Karpas-422 (cell line): ENCODE measurements at regions not wholly inside any gene's neighbourhood (a gene's known extent, or its start where the extent isn't known, plus 50 kb on each side); places are given as distances from the start of the nearest gene placed in this dataset.

Experiments
- DNase-seq: peaks from one replicate; pipeline ENCODE4 v3.0.0-alpha.2; 2015
- H2AFZ ChIP-seq: fragments of 200-600 bp; sonication (generic); 2 replicates; pipeline ENCODE4 v1.6.1; 2014; ENCODE audit warnings: antibody characterized with exemption, low read length, mixed read lengths
- H3K27ac ChIP-seq: fragments of 200-600 bp; sonication (generic); 2 replicates; pipeline ENCODE4 v1.5.1; 2014; ENCODE audit warnings: mild to moderate bottlenecking, low read length, moderate library complexity
- H3K27me3 ChIP-seq: fragments of 200-600 bp; sonication (generic); 2 replicates; pipeline ENCODE4 v1.6.1; 2014; ENCODE audit warnings: low read length, mixed read lengths
- H3K36me3 ChIP-seq: fragments of 200-600 bp; sonication (generic); 2 replicates; pipeline ENCODE4 v1.6.1; 2014; ENCODE audit warnings: low read length, mixed read lengths; ENCODE audit not compliant: insufficient read depth
- H3K4me1 ChIP-seq: fragments of 200-600 bp; sonication (generic); 2 replicates; pipeline ENCODE4 v1.6.1; 2014; ENCODE audit warnings: mild to moderate bottlenecking, low read length, mixed read lengths
- H3K4me2 ChIP-seq: fragments of 200-600 bp; sonication (generic); 2 replicates; pipeline ENCODE4 v1.6.1; 2014; ENCODE audit warnings: low read length, low read depth, mild to moderate bottlenecking; ENCODE audit not compliant: poor library complexity, severe bottlenecking
- H3K4me3 ChIP-seq: fragments of 200-600 bp; sonication (generic); 2 replicates; pipeline ENCODE4 v1.5.1; 2014; ENCODE audit warnings: mild to moderate bottlenecking, antibody characterized with exemption, low read length, mixed read lengths
- H3K79me2 ChIP-seq: fragments of 200-600 bp; sonication (generic); 2 replicates; pipeline ENCODE4 v1.6.1; 2014; ENCODE audit warnings: mild to moderate bottlenecking, low read length, mixed read lengths
- H3K9ac ChIP-seq: fragments of 200-600 bp; sonication (generic); 2 replicates; pipeline ENCODE4 v1.6.0; 2014; ENCODE audit warnings: low read length
- H3K9me2 ChIP-seq: fragments of 200-600 bp; sonication (generic), shearing (Covaris generic); replicated peaks from 2 replicates; pipeline ENCODE4 v1.6.0; 2014; ENCODE audit warnings: mild to moderate bottlenecking, low read length, moderate library complexity; ENCODE audit not compliant: insufficient read depth
- H3K9me3 ChIP-seq: fragments of 300-700, 200-600 bp; sonication (generic); 2 replicates; pipeline ENCODE4 v1.6.1; 2014; ENCODE audit warnings: low read length, mixed read lengths
- H4K20me1 ChIP-seq: fragments of 200-600 bp; sonication (generic); 2 replicates; pipeline ENCODE4 v1.6.1; 2014; ENCODE audit warnings: mild to moderate bottlenecking, antibody characterized with exemption, low read length, low read depth; ENCODE audit not compliant: insufficient read depth

DNA sequence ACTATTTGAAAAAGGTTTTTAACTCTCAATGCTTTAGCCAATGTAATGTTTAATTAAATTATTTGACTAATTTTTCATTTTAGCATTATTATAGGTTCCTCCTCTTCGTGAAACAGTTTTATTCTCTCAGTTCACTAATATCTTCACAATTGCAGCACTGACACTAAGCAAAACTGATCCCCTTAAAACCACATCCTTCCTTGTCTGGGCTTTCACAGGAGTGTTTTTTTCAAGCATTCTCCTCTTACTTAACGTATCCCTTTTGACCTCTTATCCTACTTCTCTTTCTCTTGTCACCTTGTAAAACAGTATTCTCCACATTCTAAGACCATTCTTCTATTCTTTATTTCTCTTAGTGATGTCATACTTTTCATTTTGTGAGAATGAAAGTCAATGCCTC lies 112.8 kb downstream of the DSC3 start:
- H2AFZ ChIP-seq, result no peak overlapping the region
- no peaks in the 10 kb centered on the region for H3K36me3 ChIP-seq
- no peaks in the 10 kb centered on the region for H3K79me2 ChIP-seq

DNA sequence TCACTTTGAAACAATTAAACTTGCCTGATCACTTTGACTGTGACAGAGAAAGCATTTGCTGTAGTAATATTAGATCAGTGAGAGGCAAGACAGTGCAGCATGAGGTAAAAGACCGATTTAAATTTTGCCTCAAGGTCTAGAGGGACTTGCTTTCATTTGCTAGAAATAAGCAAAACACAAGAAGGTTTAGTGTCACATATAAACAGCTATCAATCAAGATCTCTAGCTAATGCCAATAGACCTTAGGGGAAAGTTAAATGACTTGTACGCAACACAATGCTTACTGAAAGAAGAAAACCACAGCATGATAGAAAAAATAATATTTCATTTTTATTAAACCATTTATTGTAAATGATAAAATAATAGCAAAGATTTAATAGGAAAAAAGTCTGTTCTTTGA lies 113.5 kb downstream of the DSC3 start:
- H3K4me2 ChIP-seq, result no peak overlapping the region
- H3K27ac ChIP-seq, result no peak overlapping the region
- DNase-seq, result no peak
- H4K20me1 ChIP-seq, result no peaks in the 10 kb centered on the region
- H3K9me3 ChIP-seq, result no peaks in the 10 kb centered on the region
- H3K36me3 ChIP-seq, result no peaks in the 10 kb centered on the region
- H3K79me2 ChIP-seq, result no peaks in the 10 kb centered on the region
- no peak overlapping the region for H3K4me3 ChIP-seq
- H3K9ac ChIP-seq, result no peak overlapping the region
- peaks cover 3% of the 10 kb centered on the region; the same call in 1 of the 2 replicates for H3K27me3 ChIP-seq
- no peaks in the 10 kb centered on the region for H3K9me2 ChIP-seq
- no peaks in the 10 kb centered on the region for H3K4me1 ChIP-seq
- H2AFZ ChIP-seq, result no peak overlapping the region

More for the DNA sequence above, 112.8 kb downstream of the DSC3 start:
- Histone ChIP-seq H3K9me2 (no peaks in the 10 kb centered on the region), H3K4me1 (no peaks in the 10 kb centered on the region), H3K27me3 (peaks cover 3% of the 10 kb centered on the region; the same call in 1 of the 2 replicates), H4K20me1 (no peaks in the 10 kb centered on the region), H3K9ac (no peak overlapping the region), H3K4me3 (no peak overlapping the region), H3K9me3 (no peaks in the 10 kb centered on the region), H3K27ac (no peak overlapping the region), H3K4me2 (no peak overlapping the region)
- DNase-seq, result no peak

- H2AFZ ChIP-seq, result no peak overlapping the region
- H3K9me3 ChIP-seq, result no peaks in the 10 kb centered on the region
- H3K27ac ChIP-seq, result no peak overlapping the region
- H3K9me2 ChIP-seq, result no peaks in the 10 kb centered on the region
- H3K4me2 ChIP-seq, result no peak overlapping the region
- DNase-seq, result no peak
- H3K79me2 ChIP-seq, result no peaks in the 10 kb centered on the region
- no peak overlapping the region for H3K4me3 ChIP-seq
- no peaks in the 10 kb centered on the region for H3K36me3 ChIP-seq
- H3K27me3 ChIP-seq, result peaks cover 3% of the 10 kb centered on the region; the same call in 1 of the 2 replicates
- no peak overlapping the region for H3K9ac ChIP-seq
- H3K4me1 ChIP-seq, result no peaks in the 10 kb centered on the region
- no peaks in the 10 kb centered on the region for H4K20me1 ChIP-seq
Observed at GRCh38 chr18:30927517-30928075, 114.9 kb downstream of the DSC3 start.

- H3K79me2 ChIP-seq, result no peaks in the 10 kb centered on the region
- H3K27me3 ChIP-seq, result peaks cover 3% of the 10 kb centered on the region; the same call in 1 of the 2 replicates
- no peaks in the 10 kb centered on the region for H3K36me3 ChIP-seq
- H3K4me1 ChIP-seq, result no peaks in the 10 kb centered on the region
- H4K20me1 ChIP-seq, result no peaks in the 10 kb centered on the region
- H2AFZ ChIP-seq, result no peak overlapping the region
- no peak overlapping the region for H3K27ac ChIP-seq
- H3K9ac ChIP-seq, result no peak overlapping the region
- H3K9me2 ChIP-seq, result no peaks in the 10 kb centered on the region
- no peak overlapping the region for H3K4me2 ChIP-seq
- no peak overlapping the region for H3K4me3 ChIP-seq
- DNase-seq, result no peak
- H3K9me3 ChIP-seq, result no peaks in the 10 kb centered on the region
Observed at GRCh38 chr18:30927042-30927441, 115.5 kb downstream of the DSC3 start.

- DNase-seq, result no peak
- no peak overlapping the region for H3K9ac ChIP-seq
- no peak overlapping the region for H3K4me3 ChIP-seq
- H3K36me3 ChIP-seq, result no peaks in the 10 kb centered on the region
- no peaks in the 10 kb centered on the region for H4K20me1 ChIP-seq
- no peak overlapping the region for H2AFZ ChIP-seq
- no peak overlapping the region for H3K4me2 ChIP-seq
- H3K9me2 ChIP-seq, result no peaks in the 10 kb centered on the region
- peaks cover 3% of the 10 kb centered on the region; the same call in 1 of the 2 replicates for H3K27me3 ChIP-seq
- no peaks in the 10 kb centered on the region for H3K9me3 ChIP-seq
- H3K79me2 ChIP-seq, result no peaks in the 10 kb centered on the region
- no peak overlapping the region for H3K27ac ChIP-seq
- H3K4me1 ChIP-seq, result no peaks in the 10 kb centered on the region
Observed at GRCh38 chr18:30925795-30926194, 116.7 kb downstream of the DSC3 start.

GRCh38 chr18:30920757-30921156 lies 121.8 kb downstream of the DSC3 start:
- Histone ChIP-seq H3K4me2 (no peak overlapping the region), H3K27ac (no peak overlapping the region), H3K4me3 (no peak overlapping the region), H3K9me2 (no peaks in the 10 kb centered on the region), H3K9ac (no peak overlapping the region), H3K9me3 (no peaks in the 10 kb centered on the region), H3K27me3 (no peaks in the 10 kb centered on the region), H4K20me1 (no peaks in the 10 kb centered on the region), H3K36me3 (no peaks in the 10 kb centered on the region), H2AFZ (no peak overlapping the region), H3K79me2 (no peaks in the 10 kb centered on the region), H3K4me1 (no peaks in the 10 kb centered on the region)
- no peak for DNase-seq

- H3K27ac ChIP-seq, result no peak overlapping the region
- H2AFZ ChIP-seq, result no peak overlapping the region
- H3K4me1 ChIP-seq, result no peaks in the 10 kb centered on the region
- no peak overlapping the region for H3K4me3 ChIP-seq
- H3K9ac ChIP-seq, result no peak overlapping the region
- H3K36me3 ChIP-seq, result no peaks in the 10 kb centered on the region
- no peaks in the 10 kb centered on the region for H3K27me3 ChIP-seq
- no peaks in the 10 kb centered on the region for H3K9me3 ChIP-seq
- no peaks in the 10 kb centered on the region for H3K9me2 ChIP-seq
- no peaks in the 10 kb centered on the region for H3K79me2 ChIP-seq
- no peak overlapping the region for H3K4me2 ChIP-seq
- no peak for DNase-seq
- H4K20me1 ChIP-seq, result no peaks in the 10 kb centered on the region
Observed at GRCh38 chr18:30920351-30920750, 122.2 kb downstream of the DSC3 start.

- H3K9me2 ChIP-seq, result no peaks in the 10 kb centered on the region
- no peak overlapping the region for H3K4me3 ChIP-seq
- H3K36me3 ChIP-seq, result no peaks in the 10 kb centered on the region
- H2AFZ ChIP-seq, result no peak overlapping the region
- H3K27ac ChIP-seq, result no peak overlapping the region
- H3K9ac ChIP-seq, result no peak overlapping the region
- no peaks in the 10 kb centered on the region for H3K9me3 ChIP-seq
- no peak overlapping the region for H3K4me2 ChIP-seq
- DNase-seq, result no peak
- H3K79me2 ChIP-seq, result no peaks in the 10 kb centered on the region
- H3K27me3 ChIP-seq, result no peaks in the 10 kb centered on the region
- H4K20me1 ChIP-seq, result no peaks in the 10 kb centered on the region
- no peaks in the 10 kb centered on the region for H3K4me1 ChIP-seq
Observed at GRCh38 chr18:30917651-30918050, 124.9 kb downstream of the DSC3 start.
